ENCODE measurements at regions not wholly inside any gene's neighbourhood (a gene's known extent, or its start where the extent isn't known, plus 50 kb on each side); places are given as distances from the start of the nearest gene placed in this dataset.
A peak's percentile ranks its signal among the peaks of the same experiment; 100 is the strongest.
"Not testable (repeated sequence)": the region's sequence is repeated elsewhere in the genome, so short reads cannot be mapped to it uniquely, and the experiment has no call there.

- H3K4me1 Mint-ChIP-seq (ENCODE audit: low read depth, unreplicated experiment); BruUV-seq (replicated peaks); H3K4me3 Mint-ChIP-seq (ENCODE audit: low read depth, unreplicated experiment); H3K27me3 Mint-ChIP-seq (ENCODE audit: unreplicated experiment); intact Hi-C loops (cut with micrococcal nuclease; ENCODE audit: unreplicated experiment); H3K36me3 Mint-ChIP-seq (ENCODE audit: insufficient read depth, unreplicated experiment); CTCF ChIA-PET; H3K9me3 Mint-ChIP-seq (ENCODE audit: low read depth, unreplicated experiment); H3K27ac Mint-ChIP-seq (ENCODE audit: unreplicated experiment): not testable (repeated sequence)
- peak; percentile 6 for DNase-seq
These were observed 59.7 kb downstream of the RNU2-63P start for GRCh38 chr2:87956613-87957012.

GRCh38 chr2:87949008-87949407, 67.3 kb downstream of the RNU2-63P start:
- DNase-seq; BruUV-seq (replicated peaks); H3K4me1 Mint-ChIP-seq (ENCODE audit: low read depth, unreplicated experiment); intact Hi-C loops (cut with micrococcal nuclease; ENCODE audit: unreplicated experiment); H3K9me3 Mint-ChIP-seq (ENCODE audit: low read depth, unreplicated experiment); H3K27ac Mint-ChIP-seq (ENCODE audit: unreplicated experiment); H3K36me3 Mint-ChIP-seq (ENCODE audit: insufficient read depth, unreplicated experiment); H3K27me3 Mint-ChIP-seq (ENCODE audit: unreplicated experiment); CTCF ChIA-PET; H3K4me3 Mint-ChIP-seq (ENCODE audit: low read depth, unreplicated experiment): not testable (repeated sequence)

GRCh38 chr2:87946644-87947370, 69.5 kb downstream of the RNU2-63P start:
- CTCF ChIA-PET; H3K27ac Mint-ChIP-seq (ENCODE audit: unreplicated experiment); H3K4me3 Mint-ChIP-seq (ENCODE audit: low read depth, unreplicated experiment); intact Hi-C loops (cut with micrococcal nuclease; ENCODE audit: unreplicated experiment); H3K9me3 Mint-ChIP-seq (ENCODE audit: low read depth, unreplicated experiment); BruUV-seq (replicated peaks); DNase-seq; H3K27me3 Mint-ChIP-seq (ENCODE audit: unreplicated experiment); H3K4me1 Mint-ChIP-seq (ENCODE audit: low read depth, unreplicated experiment); H3K36me3 Mint-ChIP-seq (ENCODE audit: insufficient read depth, unreplicated experiment): not testable (repeated sequence)

GRCh38 chr2:87939299-87939698, 77.0 kb downstream of the RNU2-63P start:
- H3K9me3 Mint-ChIP-seq (ENCODE audit: low read depth, unreplicated experiment); H3K4me3 Mint-ChIP-seq (ENCODE audit: low read depth, unreplicated experiment); DNase-seq; BruUV-seq (replicated peaks); intact Hi-C loops (cut with micrococcal nuclease; ENCODE audit: unreplicated experiment); CTCF ChIA-PET; H3K27ac Mint-ChIP-seq (ENCODE audit: unreplicated experiment); H3K36me3 Mint-ChIP-seq (ENCODE audit: insufficient read depth, unreplicated experiment); H3K27me3 Mint-ChIP-seq (ENCODE audit: unreplicated experiment); H3K4me1 Mint-ChIP-seq (ENCODE audit: low read depth, unreplicated experiment): not testable (repeated sequence)

- H3K27me3 Mint-ChIP-seq (ENCODE audit: unreplicated experiment); intact Hi-C loops (cut with micrococcal nuclease; ENCODE audit: unreplicated experiment); H3K27ac Mint-ChIP-seq (ENCODE audit: unreplicated experiment); CTCF ChIA-PET; DNase-seq; H3K4me3 Mint-ChIP-seq (ENCODE audit: low read depth, unreplicated experiment); H3K36me3 Mint-ChIP-seq (ENCODE audit: insufficient read depth, unreplicated experiment); H3K4me1 Mint-ChIP-seq (ENCODE audit: low read depth, unreplicated experiment); BruUV-seq (replicated peaks); H3K9me3 Mint-ChIP-seq (ENCODE audit: low read depth, unreplicated experiment): not testable (repeated sequence)
These were observed 93.5 kb upstream of the RGPD2 start for GRCh38 chr2:87919023-87919665.

GRCh38 chr2:87917194-87917593, 91.6 kb upstream of the RGPD2 start:
- BruUV-seq (replicated peaks); H3K9me3 Mint-ChIP-seq (ENCODE audit: low read depth, unreplicated experiment); H3K36me3 Mint-ChIP-seq (ENCODE audit: insufficient read depth, unreplicated experiment); H3K27ac Mint-ChIP-seq (ENCODE audit: unreplicated experiment); DNase-seq; H3K27me3 Mint-ChIP-seq (ENCODE audit: unreplicated experiment); H3K4me3 Mint-ChIP-seq (ENCODE audit: low read depth, unreplicated experiment); H3K4me1 Mint-ChIP-seq (ENCODE audit: low read depth, unreplicated experiment); intact Hi-C loops (cut with micrococcal nuclease; ENCODE audit: unreplicated experiment); CTCF ChIA-PET: not testable (repeated sequence)

GRCh38 chr2:87910848-87911247, 85.3 kb upstream of the RGPD2 start:
- H3K9me3 Mint-ChIP-seq (ENCODE audit: low read depth, unreplicated experiment); BruUV-seq (replicated peaks); H3K36me3 Mint-ChIP-seq (ENCODE audit: insufficient read depth, unreplicated experiment); CTCF ChIA-PET; DNase-seq; H3K27me3 Mint-ChIP-seq (ENCODE audit: unreplicated experiment); H3K27ac Mint-ChIP-seq (ENCODE audit: unreplicated experiment); intact Hi-C loops (cut with micrococcal nuclease; ENCODE audit: unreplicated experiment); H3K4me1 Mint-ChIP-seq (ENCODE audit: low read depth, unreplicated experiment); H3K4me3 Mint-ChIP-seq (ENCODE audit: low read depth, unreplicated experiment): not testable (repeated sequence)

GRCh38 chr2:87909042-87909441, 83.4 kb upstream of the RGPD2 start:
- BruUV-seq (replicated peaks); H3K36me3 Mint-ChIP-seq (ENCODE audit: insufficient read depth, unreplicated experiment); H3K4me1 Mint-ChIP-seq (ENCODE audit: low read depth, unreplicated experiment); H3K27me3 Mint-ChIP-seq (ENCODE audit: unreplicated experiment); H3K4me3 Mint-ChIP-seq (ENCODE audit: low read depth, unreplicated experiment); intact Hi-C loops (cut with micrococcal nuclease; ENCODE audit: unreplicated experiment); H3K9me3 Mint-ChIP-seq (ENCODE audit: low read depth, unreplicated experiment); H3K27ac Mint-ChIP-seq (ENCODE audit: unreplicated experiment); CTCF ChIA-PET; DNase-seq: not testable (repeated sequence)

GRCh38 chr2:87907556-87908099, 82.0 kb upstream of the RGPD2 start:
- CTCF ChIA-PET; DNase-seq; H3K4me1 Mint-ChIP-seq (ENCODE audit: low read depth, unreplicated experiment); H3K9me3 Mint-ChIP-seq (ENCODE audit: low read depth, unreplicated experiment); intact Hi-C loops (cut with micrococcal nuclease; ENCODE audit: unreplicated experiment); H3K27ac Mint-ChIP-seq (ENCODE audit: unreplicated experiment); H3K27me3 Mint-ChIP-seq (ENCODE audit: unreplicated experiment); H3K4me3 Mint-ChIP-seq (ENCODE audit: low read depth, unreplicated experiment); BruUV-seq (replicated peaks); H3K36me3 Mint-ChIP-seq (ENCODE audit: insufficient read depth, unreplicated experiment): not testable (repeated sequence)

Measured in Calu3 (cell line).